Hepatocyte (in vitro differentiated cells): ENCODE measurements at regions not wholly inside any gene's neighbourhood (a gene's known extent, or its start where the extent isn't known, plus 50 kb on each side); places are given as distances from the start of the nearest gene placed in this dataset.

Experiments used
- DNase-seq: peaks from one replicate; pipeline ENCODE4 v3.0.0-alpha.2; 2016; ENCODE audit warnings: low spot score
- H2AFZ ChIP-seq: fragments of 200-600 bp; sonication (generic); 2 replicates; pipeline ENCODE4 v1.6.0; 2016; ENCODE audit warnings: antibody characterized with exemption, mild to moderate bottlenecking
- H3K27ac ChIP-seq: fragments of 200-600 bp; sonication (generic); 2 replicates; pipeline ENCODE4 v1.5.1; 2016; ENCODE audit warnings: mild to moderate bottlenecking
- H3K27me3 ChIP-seq: fragments of 200-600 bp; sonication (generic); 2 replicates; pipeline ENCODE4 v1.6.1; 2016
- H3K36me3 ChIP-seq: fragments of 200-600 bp; sonication (generic); replicated peaks from 2 replicates; pipeline ENCODE4 v1.5.1; 2016; ENCODE audit warnings: low read depth; ENCODE audit not compliant: insufficient read depth
- H3K4me1 ChIP-seq: fragments of 200-600 bp; sonication (generic); 2 replicates; pipeline ENCODE4 v1.5.1; 2016; ENCODE audit warnings: mild to moderate bottlenecking, moderate library complexity; ENCODE audit not compliant: insufficient read depth
- H3K4me2 ChIP-seq: fragments of 200-600 bp; sonication (generic); 2 replicates; pipeline ENCODE4 v1.6.0; 2016
- H3K4me3 ChIP-seq: fragments of 200-600 bp; sonication (generic); 2 replicates; pipeline ENCODE4 v1.5.1; 2016; ENCODE audit warnings: mild to moderate bottlenecking
- H3K79me2 ChIP-seq: fragments of 200-600 bp; sonication (generic); 2 replicates; pipeline ENCODE4 v1.6.0; 2017; ENCODE audit warnings: mild to moderate bottlenecking
- H3K9me2 ChIP-seq: fragments of 200-600 bp; sonication (generic); replicated peaks from 2 replicates; pipeline ENCODE4 v1.6.0; 2017; ENCODE audit warnings: mild to moderate bottlenecking; ENCODE audit not compliant: insufficient read depth
- H3K9me3 ChIP-seq: fragments of 200-600 bp; sonication (generic); 2 replicates; pipeline ENCODE4 v1.5.1; 2016; ENCODE audit warnings: low read depth, mild to moderate bottlenecking
- H4K20me1 ChIP-seq: fragments of 200-600 bp; sonication (generic); 2 replicates; pipeline ENCODE4 v1.6.0; 2016; ENCODE audit warnings: mild to moderate bottlenecking; ENCODE audit not compliant: insufficient read depth, poor library complexity, severe bottlenecking
- EZH2 ChIP-seq: fragments of 200-600 bp; sonication (generic); IDR thresholded peaks from 2 replicates; pipeline ENCODE4 v1.6.1; 2016; ENCODE audit warnings: antibody characterized with exemption, mild to moderate bottlenecking, borderline replicate concordance
- EZH2phosphoT487 ChIP-seq: fragments of 200-600 bp; sonication (generic); IDR thresholded peaks from one replicate; pipeline ENCODE4 v1.6.1; 2018; ENCODE audit warnings: antibody characterized with exemption, mild to moderate bottlenecking, low read depth, moderate library complexity; ENCODE audit not compliant: unreplicated experiment, severe bottlenecking
- WGBS: methylation state at CpG from one replicate; pipeline ENCODE4 v1.1.6; 2016; ENCODE audit warnings: low lambda C conversion rate; ENCODE audit errors: missing lambda C conversion rate; 5-methylcytosine and 5-hydroxymethylcytosine counted together
- TF ChIP-seq, protein P1 (sequence below): fragments of 200-600 bp; sonication (generic); IDR thresholded peaks from 2 replicates; pipeline ENCODE4 v1.5.1; 2016; ENCODE audit warnings: antibody characterized with exemption, mild to moderate bottlenecking; ENCODE audit not compliant: poor library complexity

DNA sequence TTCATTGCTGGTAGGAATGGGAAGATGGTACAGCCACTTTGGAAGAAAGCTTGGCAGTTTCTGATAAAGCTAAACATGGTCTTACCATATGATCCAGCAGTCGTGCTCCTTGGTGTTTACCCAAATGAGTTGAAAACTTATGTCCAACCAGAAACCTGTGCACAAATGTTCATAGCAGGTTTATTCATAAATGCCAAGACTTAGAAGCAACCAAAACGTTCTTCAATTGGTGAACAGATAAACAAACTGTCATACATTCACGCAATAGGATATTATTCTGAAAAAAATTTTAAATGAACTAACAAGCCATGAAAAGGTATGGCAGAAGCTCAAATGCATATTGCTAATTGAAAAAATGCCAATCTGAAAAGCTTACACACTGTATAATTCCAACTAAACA lies 117.1 kb downstream of the LINC00237 start:
- H4K20me1 ChIP-seq: no peaks in the 10 kb centered on the region
- 73% methylated on average over 3 of the region's 3 CpGs for WGBS
- no peaks in the 10 kb centered on the region for H3K4me1 ChIP-seq
- H3K9me3 ChIP-seq: no peaks in the 10 kb centered on the region
- H3K4me3 ChIP-seq: no peak overlapping the region
- H3K36me3 ChIP-seq: no peaks in the 10 kb centered on the region
- H3K9me2 ChIP-seq: no peaks in the 10 kb centered on the region
- no peaks in the 10 kb centered on the region for H3K79me2 ChIP-seq
- DNase-seq: no peak
- H3K4me2 ChIP-seq: no peak overlapping the region
- no peak overlapping the region for H3K27ac ChIP-seq
- no peak overlapping the region for H2AFZ ChIP-seq
- no peaks in the 10 kb centered on the region for H3K27me3 ChIP-seq
- TF ChIP-seq, protein P1, sequence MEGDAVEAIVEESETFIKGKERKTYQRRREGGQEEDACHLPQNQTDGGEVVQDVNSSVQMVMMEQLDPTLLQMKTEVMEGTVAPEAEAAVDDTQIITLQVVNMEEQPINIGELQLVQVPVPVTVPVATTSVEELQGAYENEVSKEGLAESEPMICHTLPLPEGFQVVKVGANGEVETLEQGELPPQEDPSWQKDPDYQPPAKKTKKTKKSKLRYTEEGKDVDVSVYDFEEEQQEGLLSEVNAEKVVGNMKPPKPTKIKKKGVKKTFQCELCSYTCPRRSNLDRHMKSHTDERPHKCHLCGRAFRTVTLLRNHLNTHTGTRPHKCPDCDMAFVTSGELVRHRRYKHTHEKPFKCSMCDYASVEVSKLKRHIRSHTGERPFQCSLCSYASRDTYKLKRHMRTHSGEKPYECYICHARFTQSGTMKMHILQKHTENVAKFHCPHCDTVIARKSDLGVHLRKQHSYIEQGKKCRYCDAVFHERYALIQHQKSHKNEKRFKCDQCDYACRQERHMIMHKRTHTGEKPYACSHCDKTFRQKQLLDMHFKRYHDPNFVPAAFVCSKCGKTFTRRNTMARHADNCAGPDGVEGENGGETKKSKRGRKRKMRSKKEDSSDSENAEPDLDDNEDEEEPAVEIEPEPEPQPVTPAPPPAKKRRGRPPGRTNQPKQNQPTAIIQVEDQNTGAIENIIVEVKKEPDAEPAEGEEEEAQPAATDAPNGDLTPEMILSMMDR: no peak
- TF ChIP-seq EZH2: no peak
- no peak for TF ChIP-seq EZH2phosphoT487

DNA sequence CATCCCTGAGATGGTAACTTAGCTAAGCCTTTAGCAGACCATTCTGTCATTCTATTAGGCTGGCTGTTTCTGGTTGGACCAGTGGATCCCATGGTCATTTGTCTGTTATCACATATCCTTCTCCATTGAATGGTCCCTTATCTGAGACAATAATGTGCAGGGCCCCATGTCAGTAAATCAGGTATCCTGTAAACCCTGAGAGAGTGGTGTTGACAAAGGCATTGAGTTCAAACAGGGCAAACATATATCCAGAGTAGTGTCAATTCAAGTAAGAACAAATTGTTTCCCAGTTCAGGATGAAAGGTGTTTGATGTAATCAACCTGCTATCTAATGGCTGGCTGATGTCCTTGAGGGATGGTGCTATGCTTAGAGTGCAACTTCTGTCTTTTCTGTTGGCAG lies 126.2 kb downstream of the LINC00237 start:
- no peaks in the 10 kb centered on the region for H3K79me2 ChIP-seq
- H3K4me3 ChIP-seq: no peak overlapping the region
- H3K36me3 ChIP-seq: no peaks in the 10 kb centered on the region
- H3K9me3 ChIP-seq: no peaks in the 10 kb centered on the region
- H3K4me1 ChIP-seq: no peaks in the 10 kb centered on the region
- TF ChIP-seq EZH2 (no peak), EZH2phosphoT487 (no peak)
- TF ChIP-seq, protein P1: no peak
- DNase-seq: no peak
- no peak overlapping the region for H3K27ac ChIP-seq
- no peak overlapping the region for H2AFZ ChIP-seq
- H3K9me2 ChIP-seq: no peaks in the 10 kb centered on the region
- no peak overlapping the region for H3K4me2 ChIP-seq
- H4K20me1 ChIP-seq: no peaks in the 10 kb centered on the region
- H3K27me3 ChIP-seq: no peaks in the 10 kb centered on the region

DNA sequence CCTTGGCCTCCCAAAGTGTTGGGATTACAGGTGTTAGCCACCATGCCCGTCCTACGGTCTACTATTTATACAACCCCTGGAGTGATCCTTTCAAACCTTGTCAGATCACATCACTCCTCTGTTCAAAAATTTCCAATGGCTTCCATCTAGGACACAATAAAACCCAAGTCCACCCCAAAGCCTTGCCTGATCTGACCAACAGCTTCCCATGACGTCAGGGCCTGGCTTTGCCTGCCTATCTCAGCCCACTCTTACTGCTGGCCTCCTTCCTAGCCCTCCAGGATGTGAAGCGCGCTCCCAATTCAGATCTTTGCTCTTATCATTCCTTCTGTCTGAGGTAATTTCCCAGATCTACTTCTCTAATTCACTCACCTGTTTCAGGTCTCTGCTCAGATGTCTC lies 128.4 kb downstream of the LINC00237 start:
- H3K27ac ChIP-seq: no peak overlapping the region
- no peak for DNase-seq
- H3K9me2 ChIP-seq: no peaks in the 10 kb centered on the region
- no peak overlapping the region for H3K4me3 ChIP-seq
- no peak overlapping the region for H3K4me2 ChIP-seq
- no peaks in the 10 kb centered on the region for H3K4me1 ChIP-seq
- no peaks in the 10 kb centered on the region for H3K36me3 ChIP-seq
- no peak for TF ChIP-seq EZH2phosphoT487
- TF ChIP-seq, protein P1: no peak
- no peak for TF ChIP-seq EZH2
- H3K9me3 ChIP-seq: no peaks in the 10 kb centered on the region
- no peaks in the 10 kb centered on the region for H3K79me2 ChIP-seq
- WGBS: 88% methylated on average over 5 of the region's 5 CpGs
- no peaks in the 10 kb centered on the region for H3K27me3 ChIP-seq
- H2AFZ ChIP-seq: no peak overlapping the region
- H4K20me1 ChIP-seq: no peaks in the 10 kb centered on the region

DNA sequence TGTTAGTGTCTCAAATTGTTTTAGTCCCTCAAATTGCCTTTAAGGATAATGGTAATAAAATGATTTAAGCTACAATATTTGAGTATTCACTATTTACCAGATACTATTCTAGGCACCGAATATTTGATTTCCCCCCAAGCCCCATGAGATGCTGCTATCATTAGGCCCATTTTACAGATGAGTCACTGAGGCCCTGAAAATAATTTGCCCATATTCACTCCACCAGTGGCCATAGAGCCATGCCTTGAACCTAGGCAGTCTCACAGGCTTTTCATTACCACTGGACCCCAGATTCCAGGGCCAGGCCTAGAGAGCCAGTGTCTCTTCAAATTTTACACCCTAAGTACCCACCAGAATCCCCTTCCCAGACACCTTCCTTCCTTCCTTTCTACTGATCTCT lies 133.7 kb downstream of the LINC00237 start:
- H3K4me1 ChIP-seq: no peaks in the 10 kb centered on the region
- H3K79me2 ChIP-seq: no peaks in the 10 kb centered on the region
- H2AFZ ChIP-seq: no peak overlapping the region
- no peak for DNase-seq
- TF ChIP-seq, protein P1: no peak
- TF ChIP-seq EZH2phosphoT487: no peak
- no peak for TF ChIP-seq EZH2
- H3K27me3 ChIP-seq: peaks cover 4% of the 10 kb centered on the region
- H3K36me3 ChIP-seq: no peaks in the 10 kb centered on the region
- 88% methylated on average over 1 of the region's 1 CpG for WGBS
- H3K4me3 ChIP-seq: no peak overlapping the region
- no peak overlapping the region for H3K27ac ChIP-seq
- no peak overlapping the region for H3K4me2 ChIP-seq
- H3K9me2 ChIP-seq: no peaks in the 10 kb centered on the region
- no peaks in the 10 kb centered on the region for H4K20me1 ChIP-seq
- H3K9me3 ChIP-seq: no peaks in the 10 kb centered on the region
